ENCODE measurements at regions not wholly inside any gene's neighbourhood (a gene's known extent, or its start where the extent isn't known, plus 50 kb on each side); places are given as distances from the start of the nearest gene placed in this dataset.

GRCh38 chr2:21346984-21347383 is 223.2 kb downstream of the TDRD15 start:
- H3K9ac ChIP-seq (ENCODE audit: low read depth in 2 of 2, low read length in 2 of 2): no peak overlapping the region
- no peak overlapping the region for H3K4me3 ChIP-seq
- intact Hi-C loops (cut with DNase I): no loop called here
- no peaks in the 10 kb centered on the region for H3K9me3 ChIP-seq
- TF ChIP-seq CTCF (IDR thresholded peaks at IDR 0.05): no peak
- no peaks in the 10 kb centered on the region for H3K36me3 ChIP-seq
- no peaks in the 10 kb centered on the region for H3K27me3 ChIP-seq
- no peaks in the 10 kb centered on the region for H3K4me1 ChIP-seq
- H3K27ac ChIP-seq: no peak overlapping the region
- no peak for DNase-seq

- Histone ChIP-seq H3K4me3 (no peak overlapping the region), H3K4me1 (no peaks in the 10 kb centered on the region), H3K27me3 (no peaks in the 10 kb centered on the region), H3K9me3 (no peaks in the 10 kb centered on the region), H3K36me3 (no peaks in the 10 kb centered on the region), H3K9ac (ENCODE audit: low read depth in 2 of 2, low read length in 2 of 2) (no peak overlapping the region), H3K27ac (no peak overlapping the region)
- no peak for DNase-seq
- no peak for TF ChIP-seq CTCF (IDR thresholded peaks at IDR 0.05)
- intact Hi-C loops (cut with DNase I): no loop called here
Observed at GRCh38 chr2:21353879-21354679, 230.3 kb downstream of the TDRD15 start.

DNA sequence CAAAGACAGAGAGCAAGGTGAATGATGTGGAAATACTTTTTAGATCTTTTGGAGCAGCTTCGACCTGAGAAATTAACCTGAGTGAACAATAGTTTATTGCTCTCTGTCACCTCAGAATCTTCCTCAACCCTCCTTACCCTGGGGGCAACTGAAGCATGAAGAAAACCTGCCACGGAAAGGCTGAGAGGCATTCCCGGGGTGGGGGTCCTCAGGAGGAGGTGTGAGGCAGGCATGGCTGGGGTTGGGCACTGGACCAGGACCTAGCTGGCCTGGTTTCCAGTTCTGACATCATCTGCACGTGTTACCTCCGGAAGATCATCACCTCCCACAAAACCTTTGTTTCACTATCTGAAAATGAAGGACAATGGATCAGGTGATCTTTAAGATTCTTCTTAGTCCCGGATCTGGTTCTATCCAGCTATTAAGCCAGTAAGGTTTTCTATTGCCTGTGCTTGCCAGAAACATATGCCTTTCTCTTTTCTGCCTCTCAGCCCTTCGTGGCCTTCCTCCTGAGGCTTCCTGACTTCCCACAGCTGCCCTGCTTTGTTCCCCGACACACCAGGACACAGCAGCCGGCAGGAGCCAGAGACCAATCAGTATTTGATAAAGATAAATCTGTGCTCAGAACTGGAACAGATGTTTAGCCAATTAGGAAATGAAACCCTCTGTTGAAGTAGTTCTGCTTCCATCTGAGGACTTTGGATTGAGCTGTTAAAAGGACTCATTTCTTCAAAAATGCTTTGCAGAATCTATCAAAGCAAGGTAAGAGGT is 232.5 kb downstream of the TDRD15 start:
- no peaks in the 10 kb centered on the region for H3K9me3 ChIP-seq
- TF ChIP-seq CTCF (IDR thresholded peaks at IDR 0.05): no peak
- H3K4me1 ChIP-seq: no peaks in the 10 kb centered on the region
- intact Hi-C loops (cut with DNase I): no loop called here
- H3K27me3 ChIP-seq: no peaks in the 10 kb centered on the region
- no peak overlapping the region for H3K9ac ChIP-seq (ENCODE audit: low read depth in 2 of 2, low read length in 2 of 2)
- no peaks in the 10 kb centered on the region for H3K36me3 ChIP-seq
- no peak overlapping the region for H3K4me3 ChIP-seq
- no peak overlapping the region for H3K27ac ChIP-seq
- no peak for DNase-seq

- H3K4me1 ChIP-seq: no peaks in the 10 kb centered on the region
- no peak for DNase-seq
- intact Hi-C loops (cut with DNase I): no loop called here
- no peak overlapping the region for H3K9ac ChIP-seq (ENCODE audit: low read depth in 2 of 2, low read length in 2 of 2)
- H3K9me3 ChIP-seq: no peaks in the 10 kb centered on the region
- H3K4me3 ChIP-seq: no peak overlapping the region
- no peak for TF ChIP-seq CTCF (IDR thresholded peaks at IDR 0.05)
- H3K27me3 ChIP-seq: no peaks in the 10 kb centered on the region
- no peak overlapping the region for H3K27ac ChIP-seq
- H3K36me3 ChIP-seq: no peaks in the 10 kb centered on the region
Observed at GRCh38 chr2:21356857-21357255, 233.1 kb downstream of the TDRD15 start.

DNA sequence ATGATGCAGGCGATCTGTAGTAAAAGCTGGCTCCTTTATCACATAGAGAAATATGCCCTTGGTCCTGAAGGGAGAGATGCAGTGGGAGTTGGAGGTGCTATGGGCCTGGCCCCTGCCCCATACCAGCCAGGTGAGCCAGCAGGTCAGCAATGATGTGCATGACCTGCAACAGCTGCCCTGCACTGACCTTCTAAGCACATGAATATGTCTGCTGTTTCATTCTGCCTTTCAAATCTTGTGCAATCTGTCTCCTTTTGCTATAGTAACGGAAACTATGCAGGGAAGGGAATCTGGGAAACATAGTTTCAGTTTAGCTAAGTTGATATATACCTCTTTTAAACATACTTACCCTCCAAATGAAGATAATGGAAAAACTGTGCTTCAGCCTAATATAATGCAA is 235.2 kb downstream of the TDRD15 start:
- no peak for DNase-seq
- no peak overlapping the region for H3K27ac ChIP-seq
- no peaks in the 10 kb centered on the region for H3K4me1 ChIP-seq
- no peak overlapping the region for H3K9ac ChIP-seq (ENCODE audit: low read depth in 2 of 2, low read length in 2 of 2)
- H3K9me3 ChIP-seq: no peaks in the 10 kb centered on the region
- TF ChIP-seq CTCF (IDR thresholded peaks at IDR 0.05): no peak
- no peak overlapping the region for H3K4me3 ChIP-seq
- intact Hi-C loops (cut with DNase I): no loop called here
- H3K27me3 ChIP-seq: no peaks in the 10 kb centered on the region
- no peaks in the 10 kb centered on the region for H3K36me3 ChIP-seq

Measured in colonic mucosa (tissue), 4 donors.